WI38 (cell line): ENCODE measurements at regions not wholly inside any gene's neighbourhood (a gene's known extent, or its start where the extent isn't known, plus 50 kb on each side); places are given as distances from the start of the nearest gene placed in this dataset.

Experiments used
- H3K4me3 ChIP-seq: 2 replicates; pipeline ENCODE4 v1.5.1; 2011; ENCODE audit warnings: low read depth, mild to moderate bottlenecking, control low read depth, low read length
- TF ChIP-seq, protein P1 (sequence below): IDR thresholded peaks from 2 replicates; pipeline ENCODE4 v1.5.1; 2012; ENCODE audit warnings: low read depth, mild to moderate bottlenecking, control low read depth, low read length

DNA sequence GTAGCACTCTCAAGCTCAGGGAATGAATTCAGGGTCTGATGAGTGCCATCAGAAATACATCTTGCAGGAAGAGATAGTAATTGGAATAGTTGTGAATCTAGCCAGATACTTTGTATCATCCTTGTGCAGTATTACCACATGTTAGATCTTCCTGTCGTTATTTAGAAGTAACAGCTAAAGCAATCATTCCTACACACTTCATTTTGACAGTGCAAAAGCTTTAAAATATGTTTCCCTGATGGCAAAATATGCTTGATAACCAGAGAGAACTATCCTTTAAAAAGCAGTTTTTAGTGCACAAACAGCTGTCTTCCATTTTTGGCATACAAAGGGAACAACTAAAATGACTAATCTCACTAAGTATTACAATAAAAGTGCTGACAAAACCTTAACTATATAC is 149.5 kb upstream of the SLC38A2 start:
- H3K4me3 ChIP-seq, result peak overlapping the region; percentile 40
- TF ChIP-seq, protein P1, sequence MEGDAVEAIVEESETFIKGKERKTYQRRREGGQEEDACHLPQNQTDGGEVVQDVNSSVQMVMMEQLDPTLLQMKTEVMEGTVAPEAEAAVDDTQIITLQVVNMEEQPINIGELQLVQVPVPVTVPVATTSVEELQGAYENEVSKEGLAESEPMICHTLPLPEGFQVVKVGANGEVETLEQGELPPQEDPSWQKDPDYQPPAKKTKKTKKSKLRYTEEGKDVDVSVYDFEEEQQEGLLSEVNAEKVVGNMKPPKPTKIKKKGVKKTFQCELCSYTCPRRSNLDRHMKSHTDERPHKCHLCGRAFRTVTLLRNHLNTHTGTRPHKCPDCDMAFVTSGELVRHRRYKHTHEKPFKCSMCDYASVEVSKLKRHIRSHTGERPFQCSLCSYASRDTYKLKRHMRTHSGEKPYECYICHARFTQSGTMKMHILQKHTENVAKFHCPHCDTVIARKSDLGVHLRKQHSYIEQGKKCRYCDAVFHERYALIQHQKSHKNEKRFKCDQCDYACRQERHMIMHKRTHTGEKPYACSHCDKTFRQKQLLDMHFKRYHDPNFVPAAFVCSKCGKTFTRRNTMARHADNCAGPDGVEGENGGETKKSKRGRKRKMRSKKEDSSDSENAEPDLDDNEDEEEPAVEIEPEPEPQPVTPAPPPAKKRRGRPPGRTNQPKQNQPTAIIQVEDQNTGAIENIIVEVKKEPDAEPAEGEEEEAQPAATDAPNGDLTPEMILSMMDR, result no peak

DNA sequence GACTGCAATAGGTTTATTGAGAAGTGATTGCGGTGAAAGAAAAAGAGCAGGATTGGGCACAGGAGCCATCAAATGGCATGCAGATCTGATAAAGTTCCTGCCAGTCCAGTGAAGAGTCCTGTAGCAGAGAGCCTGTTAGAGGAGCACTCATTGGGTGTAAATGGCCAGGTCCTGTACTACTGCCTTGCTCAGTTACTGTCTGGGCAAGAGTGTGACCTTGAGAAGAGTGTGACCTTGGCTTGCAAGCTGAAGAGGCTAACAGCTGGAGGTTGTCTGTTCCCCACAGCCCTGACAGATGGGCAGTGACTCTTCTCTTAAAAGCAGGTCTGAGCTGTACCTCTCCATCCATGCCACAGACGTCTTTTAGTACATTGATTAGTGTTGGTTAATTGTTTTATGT is 148.6 kb upstream of the SLC38A2 start:
- TF ChIP-seq, protein P1, result no peak
- no peak overlapping the region for H3K4me3 ChIP-seq

DNA sequence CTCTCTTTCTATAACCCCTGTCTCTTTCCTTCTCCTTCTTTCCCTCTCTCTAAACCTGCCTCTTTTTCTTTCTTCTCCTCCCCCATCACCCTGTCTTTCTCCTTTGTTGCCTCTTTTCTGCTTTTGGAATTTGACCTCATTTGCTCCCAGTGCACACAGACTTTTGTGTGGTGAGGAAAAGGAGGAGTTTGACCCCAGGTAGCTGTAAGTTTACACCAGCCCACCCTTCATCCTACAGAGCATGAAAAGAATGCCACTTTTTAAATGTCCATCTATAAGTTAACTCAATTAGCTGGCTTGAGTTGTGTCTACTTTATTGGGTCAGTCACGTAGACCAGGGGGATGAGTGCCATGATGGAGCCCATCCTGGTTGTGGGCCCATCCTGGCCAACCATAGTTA is 146.8 kb upstream of the SLC38A2 start:
- TF ChIP-seq, protein P1, result no peak
- H3K4me3 ChIP-seq, result no peak overlapping the region

DNA sequence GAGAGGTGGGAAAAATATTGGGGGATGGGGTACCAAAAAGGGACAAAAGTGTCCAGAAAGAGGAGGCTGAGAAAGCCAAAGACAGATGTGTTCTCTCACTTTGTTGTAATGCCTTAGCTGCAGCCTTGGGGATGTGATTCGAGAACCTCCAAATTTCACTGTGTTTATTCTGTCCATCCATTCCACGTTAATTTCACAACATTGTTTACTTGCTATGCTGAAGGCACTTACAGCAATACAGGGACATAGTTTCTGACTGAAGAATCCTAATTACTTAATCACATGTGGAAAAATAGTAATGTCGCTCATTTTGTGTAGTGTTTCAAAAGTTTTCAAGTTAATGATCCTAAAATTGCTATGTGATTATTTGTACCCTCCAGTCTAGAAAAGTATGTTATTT is 146.2 kb upstream of the SLC38A2 start:
- H3K4me3 ChIP-seq, result no peak overlapping the region
- TF ChIP-seq, protein P1, result no peak

DNA sequence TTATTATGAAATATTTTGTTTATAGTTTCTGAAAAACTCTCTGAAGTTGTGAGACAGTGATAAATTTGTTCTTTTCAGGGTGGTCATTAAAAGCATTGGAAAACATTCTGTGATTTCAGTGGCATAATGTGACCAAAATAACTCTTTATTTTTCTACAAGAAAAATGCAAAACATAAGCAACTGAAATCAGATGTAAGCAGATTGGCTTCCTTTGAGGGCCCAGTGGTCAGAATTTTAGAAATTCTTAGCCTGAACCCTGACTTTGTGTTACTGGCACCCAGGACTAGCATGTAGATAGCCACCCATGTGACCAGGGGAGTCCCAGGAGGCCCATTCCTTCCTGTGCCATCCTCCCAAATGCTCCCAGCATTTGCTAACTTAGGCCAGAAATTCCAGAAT is 145.6 kb upstream of the SLC38A2 start:
- H3K4me3 ChIP-seq, result no peak overlapping the region
- TF ChIP-seq, protein P1, result no peak

DNA sequence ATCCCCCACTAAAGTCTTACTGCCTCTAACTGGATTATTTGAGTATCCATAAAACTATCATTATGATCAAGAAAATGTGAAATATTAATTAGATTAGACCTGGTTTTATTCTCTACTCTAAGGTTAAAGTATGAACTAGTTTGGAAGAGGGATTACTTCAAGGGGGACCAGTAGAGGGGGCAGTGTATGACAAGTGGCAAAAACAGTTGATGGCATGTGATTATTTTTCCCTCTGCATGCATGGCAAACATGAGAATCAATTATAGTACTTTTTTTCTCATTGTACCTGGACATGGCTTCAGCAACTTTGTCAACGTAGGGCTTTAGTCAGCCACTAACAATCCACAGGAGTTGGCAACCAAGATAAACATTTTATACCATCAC is 145.0 kb upstream of the SLC38A2 start:
- H3K4me3 ChIP-seq, result no peak overlapping the region
- TF ChIP-seq, protein P1, result no peak

DNA sequence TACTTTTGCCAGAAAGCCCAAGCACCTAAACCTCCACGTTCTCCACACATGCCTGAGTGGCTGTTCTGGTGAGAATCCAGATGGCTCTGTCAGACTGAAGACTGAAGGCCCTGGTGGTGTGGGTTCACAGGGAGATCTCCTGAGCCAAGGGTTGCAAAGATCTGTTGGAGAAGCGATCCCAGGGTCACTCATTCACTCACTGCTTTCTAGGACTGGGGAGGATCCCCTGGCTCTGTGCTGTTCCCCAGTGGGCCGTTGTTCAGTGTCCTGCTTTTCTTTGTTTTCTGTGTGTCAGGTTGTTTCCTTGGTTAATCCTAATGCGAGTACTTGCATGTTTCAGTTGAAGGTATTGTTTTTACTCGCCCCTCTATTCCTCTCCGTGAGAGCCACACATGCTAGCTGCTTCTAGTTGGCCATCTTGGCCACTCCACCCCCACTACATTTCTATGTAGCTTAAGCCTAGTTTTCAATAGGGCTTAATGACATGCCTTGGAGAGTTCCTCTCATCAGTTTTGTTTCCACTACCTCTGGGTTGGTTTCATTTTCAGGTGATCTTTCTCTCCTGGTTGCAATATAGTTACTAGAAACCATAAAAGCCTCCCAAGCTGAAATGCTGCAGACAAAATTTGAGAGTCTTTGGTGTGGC is 144.5 kb upstream of the SLC38A2 start:
- H3K4me3 ChIP-seq, result no peak overlapping the region
- TF ChIP-seq, protein P1, result no peak
